WTC11 (cell line): ENCODE measurements at regions not wholly inside any gene's neighbourhood (a gene's known extent, or its start where the extent isn't known, plus 50 kb on each side); places are given as distances from the start of the nearest gene placed in this dataset.

Source experiments
- ATAC-seq: fragments of 200-7000 bp; cut with Tn5 transposase; 2 replicates; pipeline ENCODE4 v1.10.0; 2021; ENCODE audit warnings: mild to moderate bottlenecking, moderate library complexity
- CTCF ChIA-PET: fragments of 300-600 bp; sonication (Branson Sonifier 250); formaldehyde crosslinking; loops from one replicate; lab custom pipeline; 2021; ENCODE audit warnings: antibody characterized with exemption; lab: Charles Lee
- POLR2A ChIA-PET: fragments of 350-600 bp; sonication (Branson Sonifier 250); formaldehyde crosslinking; loops from one replicate; lab custom pipeline; 2021; ENCODE audit warnings: antibody characterized with exemption; lab: Charles Lee
- DNase-seq: peaks from one replicate; pipeline ENCODE4 v3.0.0; 2021; ENCODE audit warnings: low spot score
- H3K27ac Mint-ChIP-seq: 2 replicates; pipeline ENCODE4 v1.8.0; 2021; ENCODE audit warnings: mixed read lengths
- H3K27me3 Mint-ChIP-seq: 2 replicates; pipeline ENCODE4 v1.8.0; 2021; ENCODE audit warnings: low read depth, mild to moderate bottlenecking, moderate library complexity, mixed read lengths
- H3K36me3 Mint-ChIP-seq: 2 replicates; pipeline ENCODE4 v1.8.0; 2021; ENCODE audit warnings: mixed read lengths
- H3K4me1 Mint-ChIP-seq: 2 replicates; pipeline ENCODE4 v1.8.0; 2022; ENCODE audit warnings: mixed read lengths
- H3K4me3 Mint-ChIP-seq: 2 replicates; pipeline ENCODE4 v1.8.0; 2021; ENCODE audit warnings: mild to moderate bottlenecking, moderate library complexity, mixed read lengths
- H3K9me3 Mint-ChIP-seq: 2 replicates; pipeline ENCODE4 v1.8.0; 2021; ENCODE audit warnings: mixed read lengths
- AR ChIP-seq: fragments of 250-450 bp; sonication (Bioruptor Pico); IDR thresholded peaks from 2 replicates; pipeline ENCODE4 v1.9.0; 2021; ENCODE audit warnings: mild to moderate bottlenecking
- ARID4B ChIP-seq: sonication (generic); formaldehyde crosslinking; IDR thresholded peaks from 2 replicates; pipeline ENCODE4 v1.8.0; 2023; ENCODE audit warnings: missing genetic modification reagents, mild to moderate bottlenecking, borderline replicate concordance
- ATF6 ChIP-seq: sonication (generic); formaldehyde crosslinking; IDR thresholded peaks from 2 replicates; pipeline ENCODE4 v1.8.1; 2023; ENCODE audit warnings: mild to moderate bottlenecking, missing genetic modification reagents
- CREB1 ChIP-seq: sonication (generic); formaldehyde crosslinking; IDR thresholded peaks from 2 replicates; pipeline ENCODE4 v1.8.0; 2023; ENCODE audit warnings: mild to moderate bottlenecking, missing genetic modification reagents
- E2F1 ChIP-seq: sonication (generic); formaldehyde crosslinking; IDR thresholded peaks from 2 replicates; pipeline ENCODE4 v1.8.0; 2022; ENCODE audit warnings: mild to moderate bottlenecking, missing genetic modification reagents
- E2F5 ChIP-seq: sonication (generic); formaldehyde crosslinking; IDR thresholded peaks from 2 replicates; pipeline ENCODE4 v1.8.1; 2022; ENCODE audit warnings: mild to moderate bottlenecking, moderate library complexity, missing genetic modification reagents
- ETV6 ChIP-seq: sonication (generic); formaldehyde crosslinking; IDR thresholded peaks from 2 replicates; pipeline ENCODE4 v1.8.1; 2022; ENCODE audit warnings: mild to moderate bottlenecking, missing genetic modification reagents
- GTF2I ChIP-seq: fragments of 250-450 bp; sonication (Bioruptor Pico); conservative IDR thresholded peaks from 2 replicates; pipeline ENCODE4 v1.4.0; 2021; ENCODE audit warnings: mild to moderate bottlenecking
- HMGA2 ChIP-seq: fragments of 250-450 bp; sonication (Bioruptor Pico); IDR thresholded peaks from 2 replicates; pipeline ENCODE4 v1.4.0; 2021; ENCODE audit warnings: mild to moderate bottlenecking, moderate library complexity
- HMGXB4 ChIP-seq: sonication (generic); formaldehyde crosslinking; IDR thresholded peaks from 2 replicates; pipeline ENCODE4 v1.8.1; 2023; ENCODE audit warnings: mild to moderate bottlenecking, moderate library complexity, missing genetic modification reagents
- MAX ChIP-seq: sonication (generic); formaldehyde crosslinking; IDR thresholded peaks from 2 replicates; pipeline ENCODE4 v1.8.0; 2022; ENCODE audit warnings: mild to moderate bottlenecking, missing genetic modification reagents
- NR1H2 ChIP-seq: sonication (generic); formaldehyde crosslinking; IDR thresholded peaks from 2 replicates; pipeline ENCODE4 v1.9.0; 2021; ENCODE audit warnings: mild to moderate bottlenecking, moderate library complexity, missing genetic modification reagents
- OVOL2 ChIP-seq: fragments of 250-450 bp; sonication (Bioruptor Pico); IDR thresholded peaks from 2 replicates; pipeline ENCODE4 v1.9.0; 2021; ENCODE audit warnings: mild to moderate bottlenecking, borderline replicate concordance
- PRRX2 ChIP-seq: fragments of 250-450 bp; sonication (Bioruptor Pico); IDR thresholded peaks from 2 replicates; pipeline ENCODE4 v1.8.0; 2021; ENCODE audit warnings: mild to moderate bottlenecking
- ZNF121 ChIP-seq: sonication (generic); formaldehyde crosslinking; IDR thresholded peaks from 2 replicates; pipeline ENCODE4 v1.8.0; 2023; ENCODE audit warnings: missing genetic modification reagents
- ZNF423 ChIP-seq: fragments of 250-450 bp; sonication (Bioruptor Pico); IDR thresholded peaks from 2 replicates; pipeline ENCODE4 v2.1.2; 2022; ENCODE audit warnings: mild to moderate bottlenecking, moderate library complexity
- ZNF671 ChIP-seq: fragments of 250-450 bp; sonication (Bioruptor Pico); IDR thresholded peaks from 2 replicates; pipeline ENCODE4 v1.8.0; 2021; ENCODE audit warnings: mild to moderate bottlenecking

- TF ChIP-seq AR (CRISPR knock-in tag) = no peak
- no peak for TF ChIP-seq ZNF121 (CRISPR knock-in tag)
- no peak for TF ChIP-seq ARID4B (CRISPR knock-in tag)
- TF ChIP-seq MAX (CRISPR knock-in tag) = no peak
- no peak for TF ChIP-seq NR1H2
- TF ChIP-seq PRRX2 (CRISPR knock-in tag) = no peak
- no peak for TF ChIP-seq OVOL2 (CRISPR knock-in tag)
- no peak for TF ChIP-seq CREB1 (CRISPR knock-in tag)
- TF ChIP-seq HMGXB4 (CRISPR knock-in tag) = no peak
- TF ChIP-seq GTF2I (CRISPR knock-in tag) = no peak
- TF ChIP-seq HMGA2 = no peak
These were observed 287.1 kb upstream of the ADGRL4 start (continued) for GRCh38 chr1:79293611-79294010.

GRCh38 chr1:79290927-79291474, 284.5 kb upstream of the ADGRL4 start:
- H3K27ac Mint-ChIP-seq = no peak overlapping the region
- ChIA-PET POLR2A (no interaction called here), CTCF (no interaction called here)
- no peaks in the 10 kb centered on the region for H3K9me3 Mint-ChIP-seq
- no peak overlapping the region for H3K4me3 Mint-ChIP-seq
- no peaks in the 10 kb centered on the region for H3K36me3 Mint-ChIP-seq
- no peak for DNase-seq
- no peaks in the 10 kb centered on the region for H3K27me3 Mint-ChIP-seq
- ATAC-seq = no peak
- H3K4me1 Mint-ChIP-seq = peaks cover 6% of the 10 kb centered on the region; the same call in 1 of the 2 replicates
- TF ChIP-seq ETV6 (no peak), ATF6 (CRISPR knock-in tag) (no peak), ZNF423 (CRISPR knock-in tag) (no peak), ZNF671 (CRISPR knock-in tag) (no peak), E2F5 (CRISPR knock-in tag) (no peak), E2F1 (no peak), AR (CRISPR knock-in tag) (no peak)
